ENCODE measurements at regions not wholly inside any gene's neighbourhood (a gene's known extent, or its start where the extent isn't known, plus 50 kb on each side); places are given as distances from the start of the nearest gene placed in this dataset.

GRCh38 chr13:104595511-104595910 lies 1529.3 kb upstream of the SLC10A2 start:
- H2BK20ac ChIP-seq (ENCODE audit: low read length): no peak overlapping the region
- no peak overlapping the region for H4K5ac ChIP-seq (ENCODE audit: insufficient read length, low read depth, low read length)
- H3K18ac ChIP-seq (ENCODE audit: extremely low read depth, low read length): no peak overlapping the region
- no peak for FAIRE-seq
- no peak overlapping the region for H3K4ac ChIP-seq (replicated peaks; ENCODE audit: insufficient read length, low read depth, low read length)
- H4K91ac ChIP-seq (replicated peaks; ENCODE audit: insufficient read length, low read length): no peak overlapping the region
- no peak overlapping the region for H2BK5ac ChIP-seq (ENCODE audit: low read depth, low read length)
- no peaks in the 10 kb centered on the region for H3K36me3 ChIP-seq (ENCODE audit: control insufficient read depth in 2 of 4, insufficient read depth in 4 of 4, low read length in 3 of 4)
- no peak overlapping the region for H2BK120ac ChIP-seq (replicated peaks; ENCODE audit: low read depth, low read length)
- H3K23ac ChIP-seq (ENCODE audit: insufficient read length): no peak overlapping the region
- peak overlapping the region in 1 of 4 experiments; percentile 34; a peak in 1 of 7 replicates for H3K9ac ChIP-seq (replicated peaks in 1 of 4; ENCODE audit: extremely low read depth in 1 of 4, low read depth in 3 of 4, low read length in 3 of 4)
- H3K79me1 ChIP-seq (ENCODE audit: low read depth, low read length): no peaks in the 10 kb centered on the region
- H4K20me1 ChIP-seq (replicated peaks in 1 of 2; ENCODE audit: control insufficient read depth in 1 of 2, insufficient read depth in 2 of 2, low read length in 2 of 2): no peaks in the 10 kb centered on the region
- H3K4me2 ChIP-seq (ENCODE audit: insufficient read depth in 1 of 2, low read depth in 2 of 2, low read length in 2 of 2): no peak overlapping the region
- no peak overlapping the region for H3K14ac ChIP-seq (ENCODE audit: insufficient read length)
- no peak overlapping the region for H3K27ac ChIP-seq (ENCODE audit: low read depth, low read length)
- no peak overlapping the region for H2BK15ac ChIP-seq (ENCODE audit: low read length)
- H3K4me3 ChIP-seq (ENCODE audit: extremely low read depth in 1 of 4, insufficient read depth in 2 of 4, low read depth in 3 of 4, low read length in 4 of 4): no peak overlapping the region
- no peak for DNase-seq (ENCODE audit: low read depth in 1 of 2, low spot score in 2 of 2)
- H2AK5ac ChIP-seq (ENCODE audit: low read depth, low read length): no peak overlapping the region
- CTCF ChIA-PET (ENCODE audit: partially characterized antibody): interaction anchor here (1.1 kb wide), 1 partner anchor 24 kb away, joined by 3 read pairs; no protein-coding TSS in a partner anchor
- no peaks in the 10 kb centered on the region for H3K27me3 ChIP-seq (replicated peaks in 1 of 4; ENCODE audit: control insufficient read depth in 3 of 4, extremely low read depth in 1 of 4, insufficient read depth in 3 of 4, low read length in 3 of 4)
- H3K79me2 ChIP-seq (ENCODE audit: control insufficient read depth in 1 of 2, insufficient read depth in 2 of 2, low read length in 2 of 2): no peaks in the 10 kb centered on the region
- H2BK12ac ChIP-seq (ENCODE audit: low read depth, low read length): no peak overlapping the region
- no peak overlapping the region for H4K8ac ChIP-seq (ENCODE audit: extremely low read depth, insufficient read depth, low read length)
- H3K9me3 ChIP-seq (ENCODE audit: insufficient read depth in 2 of 2, low read depth in 1 of 2, low read length in 1 of 2): no peaks in the 10 kb centered on the region
- POLR2A ChIA-PET (ENCODE audit: partially characterized antibody): no interaction called here
- H3K56ac ChIP-seq (replicated peaks; ENCODE audit: insufficient read length, low read depth, low read length): no peak overlapping the region
- 100% methylated on average over 3 of the region's 3 CpGs; no CpG with 5 or more reads in 1 of the 2 experiments for WGBS, 2 experiments (ENCODE audit: extremely low coverage in 1 of 2, insufficient coverage in 1 of 2, insufficient read length in 1 of 2, insufficient replicate concordance in 2 of 2, low coverage in 1 of 2, low lambda C conversion rate in 2 of 2, missing lambda C conversion rate in 1 of 2)
- no peaks in the 10 kb centered on the region for H3K4me1 ChIP-seq (replicated peaks in 1 of 4; ENCODE audit: control insufficient read depth in 3 of 4, insufficient read depth in 4 of 4, low read length in 3 of 4)
- peak overlapping the region; percentile 73; the same call in 1 of the 2 replicates for H2AFZ ChIP-seq (ENCODE audit: low read length)
- H3K23me2 ChIP-seq (ENCODE audit: low read depth, low read length): no peaks in the 10 kb centered on the region
- TF ChIP-seq ZNF274 (IDR thresholded peaks at IDR 0.05; ENCODE audit: borderline replicate concordance, extremely low read depth, low read length): no peak
- no peak for TF ChIP-seq EZH2 (IDR thresholded peaks at IDR 0.05; ENCODE audit: low read depth, low read length, severe bottlenecking)
- TF ChIP-seq CBX5 (IDR thresholded peaks at IDR 0.05; ENCODE audit: low read depth, low read length): no peak
- TF ChIP-seq CHD1 (IDR thresholded peaks at IDR 0.05; ENCODE audit: low read depth, low read length): no peak
- TF ChIP-seq SIX5 (IDR thresholded peaks at IDR 0.05; ENCODE audit: low read depth, low read length): no peak
- TF ChIP-seq BACH1 (IDR thresholded peaks at IDR 0.05; ENCODE audit: low read length): no peak
